WTC11 (cell line): ENCODE measurements at regions not wholly inside any gene's neighbourhood (a gene's known extent, or its start where the extent isn't known, plus 50 kb on each side); places are given as distances from the start of the nearest gene placed in this dataset.

Source experiments
- ATF3 ChIP-seq: sonication (generic); formaldehyde crosslinking; conservative IDR thresholded peaks from 2 replicates; pipeline ENCODE4 v1.8.1; 2022; ENCODE audit warnings: mild to moderate bottlenecking, missing genetic modification reagents
- CREM ChIP-seq: sonication (generic); formaldehyde crosslinking; IDR thresholded peaks from 2 replicates; pipeline ENCODE4 v1.8.1; 2022; ENCODE audit warnings: mild to moderate bottlenecking, missing genetic modification reagents, moderate library complexity
- CTCF ChIP-seq: fragments of 200-600 bp; IDR thresholded peaks from 2 replicates; pipeline ENCODE4 v1.8.0; 2022; ENCODE audit warnings: antibody characterized with exemption
- JUN ChIP-seq: sonication (generic); formaldehyde crosslinking; IDR thresholded peaks from 2 replicates; pipeline ENCODE4 v1.8.0; 2023; ENCODE audit warnings: mild to moderate bottlenecking, missing genetic modification reagents
- MAX ChIP-seq: sonication (generic); formaldehyde crosslinking; IDR thresholded peaks from 2 replicates; pipeline ENCODE4 v1.8.0; 2022; ENCODE audit warnings: mild to moderate bottlenecking, missing genetic modification reagents
- NR2C2 ChIP-seq: sonication (generic); formaldehyde crosslinking; IDR thresholded peaks from 2 replicates; pipeline ENCODE4 v1.8.0; 2022; ENCODE audit warnings: mild to moderate bottlenecking, missing genetic modification reagents
- ZNF232 ChIP-seq: sonication (generic); formaldehyde crosslinking; IDR thresholded peaks from 2 replicates; pipeline ENCODE4 v1.8.0; 2022; ENCODE audit warnings: mild to moderate bottlenecking, missing genetic modification reagents
- TF ChIP-seq, protein P1 (sequence below): sonication (generic); formaldehyde crosslinking; IDR thresholded peaks from 2 replicates; pipeline ENCODE4 v1.8.0; 2022; ENCODE audit warnings: mild to moderate bottlenecking, missing genetic modification reagents

DNA sequence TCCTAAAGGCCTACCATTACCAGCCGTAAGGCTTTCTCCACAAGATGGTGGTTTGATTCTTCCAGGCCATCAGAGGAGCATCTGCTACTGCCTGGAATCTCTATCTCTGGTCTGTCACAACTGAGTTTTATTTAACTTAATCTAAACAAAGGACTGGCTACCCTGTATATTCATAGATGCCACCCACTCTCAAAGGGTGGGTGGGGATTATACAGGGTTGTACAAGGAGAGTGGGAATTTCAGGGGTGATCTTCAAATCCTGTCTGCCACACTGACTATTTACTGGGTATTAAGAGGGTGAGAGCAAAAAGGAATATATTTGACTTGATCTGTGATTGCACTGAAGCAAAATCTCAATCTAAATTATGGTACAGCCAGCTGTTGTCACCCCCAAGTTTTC, 253.3 kb downstream of the MBNL1 start:
- TF ChIP-seq CREM (CRISPR knock-in tag): no peak
- no peak for TF ChIP-seq MAX (CRISPR knock-in tag)
- TF ChIP-seq JUN (CRISPR knock-in tag): no peak
- no peak for TF ChIP-seq NR2C2 (CRISPR knock-in tag)
- TF ChIP-seq ATF3 (CRISPR knock-in tag): no peak
- no peak for TF ChIP-seq ZNF232 (CRISPR knock-in tag)
- no peak for TF ChIP-seq CTCF
- TF ChIP-seq, protein P1, sequence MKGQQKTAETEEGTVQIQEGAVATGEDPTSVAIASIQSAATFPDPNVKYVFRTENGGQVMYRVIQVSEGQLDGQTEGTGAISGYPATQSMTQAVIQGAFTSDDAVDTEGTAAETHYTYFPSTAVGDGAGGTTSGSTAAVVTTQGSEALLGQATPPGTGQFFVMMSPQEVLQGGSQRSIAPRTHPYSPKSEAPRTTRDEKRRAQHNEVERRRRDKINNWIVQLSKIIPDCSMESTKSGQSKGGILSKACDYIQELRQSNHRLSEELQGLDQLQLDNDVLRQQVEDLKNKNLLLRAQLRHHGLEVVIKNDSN (CRISPR knock-in tag): no peak
